Trophoblast cell (in vitro differentiated cells and primary cell): ENCODE measurements at regions not wholly inside any gene's neighbourhood (a gene's known extent, or its start where the extent isn't known, plus 50 kb on each side); places are given as distances from the start of the nearest gene placed in this dataset.

Experiments
- DNase-seq, 2 donors: peaks; one replicate each; pipeline ENCODE4 v3.0.0-alpha.2; 2016
- H2AFZ ChIP-seq: 2 replicates; pipeline ENCODE4 v1.6.1; 2013; ENCODE audit warnings: low read length, moderate library complexity, mild to moderate bottlenecking; ENCODE audit not compliant: insufficient read depth, poor library complexity
- H2AK5ac ChIP-seq: 2 replicates; pipeline ENCODE4 v1.6.1; 2013; ENCODE audit warnings: mild to moderate bottlenecking, low read length
- H2BK120ac ChIP-seq: 2 replicates; pipeline ENCODE4 v1.6.1; 2013; ENCODE audit warnings: low read length, mild to moderate bottlenecking, moderate library complexity; ENCODE audit not compliant: insufficient read depth, poor library complexity
- H2BK12ac ChIP-seq: 2 replicates; pipeline ENCODE4 v1.6.1; 2013; ENCODE audit warnings: mild to moderate bottlenecking, low read length, moderate library complexity
- H2BK5ac ChIP-seq: 2 replicates; pipeline ENCODE4 v1.6.1; 2013; ENCODE audit warnings: low read length, low read depth, moderate library complexity, mild to moderate bottlenecking; ENCODE audit not compliant: poor library complexity
- H3K14ac ChIP-seq: 2 replicates; pipeline ENCODE4 v1.6.1; 2013; ENCODE audit warnings: mild to moderate bottlenecking, low read length
- H3K18ac ChIP-seq: 2 replicates; pipeline ENCODE4 v1.6.1; 2013; ENCODE audit warnings: mild to moderate bottlenecking, low read length
- H3K23ac ChIP-seq: 2 replicates; pipeline ENCODE4 v1.6.1; 2013; ENCODE audit warnings: low read length
- H3K27ac ChIP-seq: 2 replicates; pipeline ENCODE4 v1.5.1; 2013; ENCODE audit warnings: low read depth, mild to moderate bottlenecking, inconsistent platforms, low read length, moderate library complexity
- H3K27me3 ChIP-seq: 2 replicates; pipeline ENCODE4 v1.6.1; 2013; ENCODE audit warnings: inconsistent platforms, mild to moderate bottlenecking, low read length, moderate library complexity; ENCODE audit not compliant: insufficient read depth
- H3K36me3 ChIP-seq, 2 experiments: 1 replicate in 1 of 2; 2 replicates in 1 of 2; pipeline ENCODE4 v1.6.1; 2013; ENCODE audit warnings: low read length in 2 of 2, mild to moderate bottlenecking in 2 of 2, moderate library complexity in 1 of 2; ENCODE audit not compliant: insufficient read depth in 2 of 2, control insufficient read depth in 1 of 2
- H3K4ac ChIP-seq: 2 replicates; pipeline ENCODE4 v1.6.1; 2013; ENCODE audit warnings: low read depth, mild to moderate bottlenecking, low read length, moderate library complexity
- H3K4me1 ChIP-seq, 2 experiments: 1 replicate in 1 of 2; 2 replicates in 1 of 2; pipeline ENCODE4 v1.6.1; 2013; ENCODE audit warnings: low read length in 2 of 2, mild to moderate bottlenecking in 2 of 2, moderate library complexity in 1 of 2; ENCODE audit not compliant: insufficient read depth in 2 of 2, control insufficient read depth in 1 of 2
- H3K4me2 ChIP-seq: 2 replicates; pipeline ENCODE4 v1.6.1; 2013; ENCODE audit warnings: inconsistent platforms, mild to moderate bottlenecking, low read length, moderate library complexity
- H3K4me3 ChIP-seq: 2 replicates; pipeline ENCODE4 v1.5.1; 2013; ENCODE audit warnings: mild to moderate bottlenecking, low read depth, low read length, inconsistent platforms
- H3K79me1 ChIP-seq: one replicate; pipeline ENCODE4 v1.6.1; 2013; ENCODE audit warnings: low read length
- H3K79me2 ChIP-seq: 2 replicates; pipeline ENCODE4 v1.6.1; 2013; ENCODE audit warnings: low read length, mild to moderate bottlenecking; ENCODE audit not compliant: control insufficient read depth, insufficient read depth, poor library complexity
- H3K9ac ChIP-seq: 2 replicates; pipeline ENCODE4 v1.6.1; 2013; ENCODE audit warnings: mild to moderate bottlenecking, low read length
- H3K9me3 ChIP-seq: 2 replicates; pipeline ENCODE4 v1.6.1; 2013; ENCODE audit warnings: low read depth, mild to moderate bottlenecking, control low read depth, inconsistent platforms, low read length; ENCODE audit not compliant: insufficient read depth
- H4K12ac ChIP-seq: 2 replicates; pipeline ENCODE4 v1.6.1; 2013; ENCODE audit warnings: low read depth, mild to moderate bottlenecking, low read length, moderate library complexity
- H4K8ac ChIP-seq: 2 replicates; pipeline ENCODE4 v1.6.1; 2013; ENCODE audit warnings: low read depth, mild to moderate bottlenecking, low read length, moderate library complexity
- H4K91ac ChIP-seq: one replicate; pipeline ENCODE4 v1.6.1; 2013; ENCODE audit warnings: low read depth, mild to moderate bottlenecking, low read length, moderate library complexity
- WGBS: extraction: QIAGEN DNeasy Blood & Tissue Kit; methylation state at CpG from one replicate; pipeline ENCODE4 v1.1.7; 2013; ENCODE audit warnings: missing lambda C conversion rate; ENCODE audit not compliant: insufficient read length, insufficient coverage; ENCODE audit errors: extremely low coverage; 5-methylcytosine and 5-hydroxymethylcytosine counted together

GRCh38 chr17:72274614-72275013 is 153.8 kb downstream of the SOX9 start:
- H4K12ac ChIP-seq, result no peak overlapping the region
- H3K23ac ChIP-seq, result no peak overlapping the region
- H3K4me1 ChIP-seq, result peaks cover 0 to 3% of the 10 kb centered on the region in 2 experiments
- no peaks in the 10 kb centered on the region for H3K79me1 ChIP-seq
- DNase-seq, result no peak
- H3K18ac ChIP-seq, result no peak overlapping the region
- H3K27me3 ChIP-seq, result no peaks in the 10 kb centered on the region
- H4K8ac ChIP-seq, result no peak overlapping the region
- no peaks in the 10 kb centered on the region for H3K9me3 ChIP-seq
- no peak overlapping the region for H2BK120ac ChIP-seq
- no peaks in the 10 kb centered on the region for H3K79me2 ChIP-seq
- H3K9ac ChIP-seq, result no peak overlapping the region
- H4K91ac ChIP-seq, result no peak overlapping the region
- no peak overlapping the region for H3K27ac ChIP-seq
- no peak overlapping the region for H2BK5ac ChIP-seq
- H3K14ac ChIP-seq, result no peak overlapping the region
- no peak overlapping the region for H3K4me3 ChIP-seq
- H3K36me3 ChIP-seq, result no peaks in the 10 kb centered on the region
- no peak overlapping the region for H3K4ac ChIP-seq
- no peak overlapping the region for H2AFZ ChIP-seq
- H2BK12ac ChIP-seq, result no peak overlapping the region
- H3K4me2 ChIP-seq, result no peak overlapping the region
- H2AK5ac ChIP-seq, result no peak overlapping the region
- no CpG with 5 or more reads among the region's 2 CpGs for WGBS

- Histone ChIP-seq H3K18ac (no peak overlapping the region), H2AK5ac (no peak overlapping the region), H3K36me3 (no peaks in the 10 kb centered on the region), H3K4me1 (no peaks in the 10 kb centered on the region), H3K9ac (no peak overlapping the region), H4K8ac (no peak overlapping the region), H3K27ac (no peak overlapping the region), H3K9me3 (peaks cover 1% of the 10 kb centered on the region), H3K14ac (no peak overlapping the region), H2BK120ac (no peak overlapping the region), H3K4me3 (no peak overlapping the region), H4K91ac (no peak overlapping the region), H3K4ac (no peak overlapping the region), H3K23ac (no peak overlapping the region), H2BK5ac (no peak overlapping the region), H3K79me1 (no peaks in the 10 kb centered on the region), H2AFZ (no peak overlapping the region), H3K79me2 (no peaks in the 10 kb centered on the region), H2BK12ac (no peak overlapping the region), H4K12ac (no peak overlapping the region), H3K4me2 (no peak overlapping the region), H3K27me3 (no peaks in the 10 kb centered on the region)
- no peak for DNase-seq
- WGBS, result no CpG with 5 or more reads among the region's 3 CpGs
Observed at GRCh38 chr17:72280881-72281280, 160.1 kb downstream of the SOX9 start.

DNA sequence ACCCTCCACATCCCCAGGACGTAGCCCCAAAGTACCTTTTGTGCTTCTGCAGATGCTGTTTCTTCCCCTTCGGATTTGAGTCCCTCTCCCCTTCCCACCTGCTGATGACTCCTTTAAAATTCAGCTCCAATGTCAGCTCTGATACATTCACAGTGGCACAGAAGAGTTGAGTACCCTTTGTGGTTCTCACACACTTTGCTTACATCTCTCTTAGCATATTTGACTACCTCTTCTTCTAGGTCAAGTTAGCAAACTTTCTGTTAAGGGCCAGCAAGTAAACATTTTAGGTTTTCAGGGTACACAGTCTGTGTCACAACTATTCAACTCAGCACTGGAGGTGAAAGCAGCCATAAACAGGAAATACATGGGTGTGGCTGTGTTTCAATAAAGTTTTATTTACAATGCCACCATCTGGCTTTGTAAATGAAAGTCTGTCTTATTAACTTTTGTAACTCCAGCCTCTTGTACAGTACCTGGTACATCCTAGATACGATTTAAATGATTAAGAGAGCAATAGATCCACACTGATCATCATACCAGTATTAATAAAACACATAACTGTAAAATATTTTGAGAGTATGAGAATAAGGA is 161.7 kb downstream of the SOX9 start:
- H3K79me1 ChIP-seq, result no peaks in the 10 kb centered on the region
- H3K14ac ChIP-seq, result no peak overlapping the region
- DNase-seq, result no peak
- H3K27ac ChIP-seq, result no peak overlapping the region
- H3K9me3 ChIP-seq, result peaks cover 1% of the 10 kb centered on the region
- H3K18ac ChIP-seq, result no peak overlapping the region
- no peaks in the 10 kb centered on the region for H3K36me3 ChIP-seq
- H4K91ac ChIP-seq, result no peak overlapping the region
- no peak overlapping the region for H2AK5ac ChIP-seq
- H3K23ac ChIP-seq, result no peak overlapping the region
- no peak overlapping the region for H2BK120ac ChIP-seq
- no peak overlapping the region for H3K4ac ChIP-seq
- no peaks in the 10 kb centered on the region for H3K79me2 ChIP-seq
- no peak overlapping the region for H4K12ac ChIP-seq
- no CpG with 5 or more reads among the region's 3 CpGs for WGBS
- no peak overlapping the region for H3K9ac ChIP-seq
- H2BK12ac ChIP-seq, result no peak overlapping the region
- no peaks in the 10 kb centered on the region for H3K4me1 ChIP-seq
- H2BK5ac ChIP-seq, result no peak overlapping the region
- H2AFZ ChIP-seq, result no peak overlapping the region
- H3K4me3 ChIP-seq, result no peak overlapping the region
- H3K27me3 ChIP-seq, result no peaks in the 10 kb centered on the region
- no peak overlapping the region for H4K8ac ChIP-seq
- no peak overlapping the region for H3K4me2 ChIP-seq

DNA sequence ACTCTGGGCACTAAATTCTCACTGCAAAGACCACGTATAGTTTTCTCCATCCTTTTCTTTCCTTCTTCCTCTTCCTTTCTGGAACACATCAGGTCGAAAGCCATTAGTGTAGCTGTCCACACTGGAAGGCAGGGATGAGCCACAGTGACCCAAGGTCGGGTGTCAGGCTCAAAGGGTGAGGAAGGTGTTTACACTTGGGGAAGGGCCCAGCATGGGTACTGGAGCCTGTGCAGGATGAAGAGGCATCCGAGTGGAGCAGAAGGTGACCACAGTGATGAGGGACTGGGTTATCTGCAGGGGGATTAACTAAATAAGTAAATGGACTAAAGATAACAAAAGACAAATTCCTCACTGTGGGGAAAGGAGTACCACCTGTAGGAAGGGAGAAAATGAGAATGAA is 164.0 kb downstream of the SOX9 start:
- Histone ChIP-seq H4K12ac (no peak overlapping the region), H2BK5ac (no peak overlapping the region), H3K36me3 (no peaks in the 10 kb centered on the region), H2AK5ac (no peak overlapping the region), H3K4ac (no peak overlapping the region), H3K23ac (no peak overlapping the region), H4K8ac (no peak overlapping the region), H3K27ac (no peak overlapping the region), H3K79me2 (no peaks in the 10 kb centered on the region), H3K4me3 (no peak overlapping the region), H3K18ac (no peak overlapping the region), H3K4me1 (no peaks in the 10 kb centered on the region), H4K91ac (no peak overlapping the region), H3K9ac (no peak overlapping the region), H2AFZ (no peak overlapping the region), H3K9me3 (peaks cover 1% of the 10 kb centered on the region), H3K27me3 (no peaks in the 10 kb centered on the region), H3K14ac (no peak overlapping the region), H2BK12ac (no peak overlapping the region), H3K4me2 (no peak overlapping the region), H2BK120ac (no peak overlapping the region), H3K79me1 (no peaks in the 10 kb centered on the region)
- no peak for DNase-seq
- WGBS, result no CpG with 5 or more reads among the region's 4 CpGs
